Stimulated activated CD8-positive, alpha-beta memory T cell treated with anti-CD3 and anti-CD28 coated beads, Interleukin-15, amount 100 ng/mL, for 1 hour (primary cell): ENCODE measurements at regions not wholly inside any gene's neighbourhood (a gene's known extent, or its start where the extent isn't known, plus 50 kb on each side); places are given as distances from the start of the nearest gene placed in this dataset.

Experiments
- DNase-seq: peaks from one replicate; pipeline ENCODE4 v3.0.0-alpha.2; 2020; ENCODE audit warnings: low read depth

DNA sequence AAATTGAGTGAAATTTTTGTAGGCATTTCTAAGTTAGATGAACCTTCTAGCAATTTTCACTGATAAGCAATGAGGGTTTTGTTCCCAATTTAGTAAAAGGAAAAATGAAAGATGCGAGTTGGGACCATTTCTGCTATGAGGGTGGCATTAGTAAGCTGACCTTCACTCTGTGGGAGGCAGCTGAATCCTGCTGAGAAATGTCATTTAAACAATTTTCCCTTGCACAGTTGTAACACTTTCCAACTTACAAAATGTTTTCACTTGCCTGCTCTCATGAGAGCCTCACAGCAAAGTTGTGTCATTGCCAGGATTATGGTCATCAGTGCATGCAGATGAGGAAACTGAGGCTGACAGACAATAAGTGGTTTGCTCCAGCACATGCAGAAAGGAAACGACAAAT is 527.7 kb downstream of the TNS1 start:
- no peak for DNase-seq

DNA sequence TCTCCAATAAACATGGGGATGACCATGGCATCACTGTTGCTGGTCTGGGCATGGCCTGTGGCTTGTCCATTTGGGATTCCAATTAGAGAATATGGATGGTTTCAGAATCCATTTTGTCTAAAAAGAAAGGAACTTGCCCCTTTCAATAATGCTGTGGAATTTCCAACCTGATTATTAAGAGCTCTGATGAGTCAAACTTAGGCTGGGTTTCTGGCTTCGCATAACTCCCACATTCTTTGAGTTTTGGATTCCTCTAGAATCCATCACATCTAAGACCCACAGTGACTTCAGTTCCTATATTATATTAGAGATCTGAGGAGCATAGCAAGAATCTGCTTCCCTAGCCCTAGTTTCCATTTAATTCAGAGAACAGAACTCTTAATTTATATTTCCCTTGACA is 531.5 kb downstream of the TNS1 start:
- DNase-seq = no peak

DNA sequence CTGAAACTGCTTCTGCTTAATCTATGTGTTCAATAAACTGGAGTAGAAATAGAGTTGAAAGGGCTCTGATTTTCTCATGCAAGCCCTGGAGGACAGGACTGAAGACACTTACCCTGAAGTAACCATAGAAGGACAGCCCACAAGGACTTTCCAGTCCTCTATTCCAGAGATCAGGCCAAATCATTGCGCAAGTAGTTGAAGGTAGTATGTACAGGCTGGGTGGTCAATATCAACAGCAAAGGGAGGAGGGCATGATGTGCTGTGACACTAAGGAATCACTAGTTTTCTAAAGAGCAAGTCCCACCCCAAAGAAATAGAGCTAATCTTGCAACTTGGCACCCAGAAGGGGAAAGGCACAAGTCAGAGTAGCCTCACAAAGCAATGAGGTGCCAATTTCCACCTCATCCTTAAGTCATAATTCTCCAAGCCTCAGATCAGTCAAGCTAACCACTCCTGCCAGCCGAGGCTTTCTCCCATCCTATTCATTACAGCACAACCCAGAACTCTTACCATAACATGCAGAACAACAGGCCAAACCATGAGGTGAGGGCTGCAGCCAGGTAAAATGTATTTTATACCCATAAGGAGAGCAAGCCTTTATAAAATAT is 533.5 kb downstream of the TNS1 start:
- DNase-seq = no peak

DNA sequence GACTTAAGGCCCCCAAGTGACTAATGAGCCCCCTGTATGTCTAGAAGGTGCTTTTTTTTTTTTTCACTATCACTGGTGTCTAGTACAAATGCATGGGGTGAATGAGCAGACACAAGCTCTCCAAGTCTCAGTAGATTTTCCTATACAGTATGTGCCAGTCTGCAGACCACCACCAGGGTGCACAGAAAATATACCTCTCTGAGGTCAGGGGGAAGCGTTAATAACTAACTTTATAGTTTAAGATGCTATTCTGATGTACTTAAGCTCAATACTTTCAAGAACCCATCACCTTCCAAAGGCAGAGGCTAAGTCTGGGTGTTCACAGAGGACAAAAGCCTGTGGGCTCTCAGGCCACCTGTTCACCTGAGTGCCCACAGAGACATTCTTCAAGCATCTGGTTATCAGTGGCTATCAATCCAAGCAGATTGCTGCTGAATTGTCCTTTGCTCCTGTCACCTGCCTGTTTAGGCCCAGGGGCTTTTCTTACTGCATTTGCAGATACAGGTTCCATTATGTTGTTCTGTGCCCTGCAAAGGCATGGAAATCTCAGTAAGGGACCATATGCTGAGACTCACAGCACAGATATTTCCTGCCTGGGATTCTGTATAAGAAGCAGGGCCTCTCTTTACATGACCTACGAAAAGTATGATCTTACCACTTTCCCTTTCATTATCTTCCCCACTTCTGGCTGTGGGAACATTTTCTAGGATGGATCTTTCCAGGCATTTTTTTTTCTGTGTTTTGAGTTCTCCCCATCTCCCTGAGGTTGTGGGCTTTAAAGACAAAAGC is 534.6 kb downstream of the TNS1 start:
- no peak for DNase-seq

DNA sequence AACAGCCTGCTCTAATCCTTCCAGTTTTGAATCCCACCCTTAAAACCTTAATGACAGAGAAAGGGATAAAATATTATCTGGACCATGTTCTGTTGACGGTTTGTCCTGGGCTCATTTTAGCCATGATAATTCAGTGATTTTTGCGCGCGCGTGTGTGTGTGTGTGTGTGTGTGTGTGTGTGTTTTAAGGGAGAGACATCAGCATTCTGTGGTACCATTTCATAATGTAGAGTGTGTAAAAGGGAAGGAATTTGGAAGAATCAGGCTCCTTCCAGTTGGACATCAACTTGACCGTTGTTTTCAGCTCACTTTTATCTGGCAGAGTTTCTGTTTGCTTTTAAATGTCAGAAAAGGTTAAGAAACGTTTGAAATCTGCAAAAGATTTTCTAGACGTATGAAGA is 535.5 kb downstream of the TNS1 start:
- DNase-seq = no peak

DNA sequence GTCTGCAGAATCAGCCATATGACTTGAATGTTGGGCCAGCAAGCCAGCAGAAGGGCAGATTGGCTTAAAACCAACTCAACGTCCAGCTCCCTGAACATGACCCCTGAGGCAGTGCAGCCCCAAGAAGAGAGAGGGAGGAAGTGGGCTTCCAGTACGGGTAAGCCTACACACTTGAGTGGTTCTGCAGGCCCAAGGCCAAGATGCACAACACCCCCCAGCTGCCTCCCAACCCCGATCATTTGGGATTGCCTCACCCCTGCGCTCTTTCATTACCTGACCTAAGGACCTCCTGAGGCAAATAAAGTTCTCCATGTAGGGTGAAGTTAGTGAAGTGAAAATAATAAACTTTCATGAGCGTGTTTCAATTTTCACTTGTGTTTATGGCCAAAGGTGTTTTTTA is 536.0 kb downstream of the TNS1 start:
- DNase-seq = no peak

DNA sequence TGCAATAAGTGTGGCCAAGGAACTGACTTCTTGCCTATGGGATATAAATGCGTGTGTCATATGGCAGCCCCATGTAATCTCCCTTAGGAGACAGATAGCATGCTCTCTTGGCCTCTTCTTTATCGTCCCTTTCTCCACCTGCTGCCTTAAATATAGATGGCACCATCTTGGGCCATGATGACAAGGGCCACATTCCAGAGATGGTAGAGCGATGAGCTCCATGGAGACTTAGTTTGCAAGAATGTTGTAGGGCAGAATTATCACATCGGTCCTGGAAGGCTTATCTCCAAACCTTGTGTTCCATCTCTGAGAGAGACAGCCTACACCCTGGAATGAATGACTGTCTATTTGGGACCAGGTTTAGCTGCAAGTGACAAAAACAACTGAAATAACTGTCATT is 536.7 kb downstream of the TNS1 start:
- DNase-seq = no peak

DNA sequence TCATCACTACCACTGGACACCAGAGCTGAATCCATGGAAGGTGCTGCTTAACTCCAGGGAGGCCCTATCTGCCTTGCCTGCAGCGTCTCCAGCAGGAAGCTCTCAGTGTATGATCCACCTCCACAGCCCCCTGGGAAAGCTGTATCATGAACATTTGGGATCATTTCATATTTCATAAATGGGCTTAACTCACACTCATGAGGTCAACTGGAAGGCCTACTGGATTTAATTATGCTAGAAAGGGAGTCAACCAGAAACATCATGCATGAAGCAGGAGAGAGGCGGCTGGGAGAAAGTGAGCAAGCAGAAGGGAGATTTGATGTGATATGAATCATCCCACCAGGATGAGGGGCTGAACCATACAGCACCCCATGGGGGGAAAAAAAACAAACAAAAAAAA is 537.7 kb downstream of the TNS1 start:
- DNase-seq = no peak

DNA sequence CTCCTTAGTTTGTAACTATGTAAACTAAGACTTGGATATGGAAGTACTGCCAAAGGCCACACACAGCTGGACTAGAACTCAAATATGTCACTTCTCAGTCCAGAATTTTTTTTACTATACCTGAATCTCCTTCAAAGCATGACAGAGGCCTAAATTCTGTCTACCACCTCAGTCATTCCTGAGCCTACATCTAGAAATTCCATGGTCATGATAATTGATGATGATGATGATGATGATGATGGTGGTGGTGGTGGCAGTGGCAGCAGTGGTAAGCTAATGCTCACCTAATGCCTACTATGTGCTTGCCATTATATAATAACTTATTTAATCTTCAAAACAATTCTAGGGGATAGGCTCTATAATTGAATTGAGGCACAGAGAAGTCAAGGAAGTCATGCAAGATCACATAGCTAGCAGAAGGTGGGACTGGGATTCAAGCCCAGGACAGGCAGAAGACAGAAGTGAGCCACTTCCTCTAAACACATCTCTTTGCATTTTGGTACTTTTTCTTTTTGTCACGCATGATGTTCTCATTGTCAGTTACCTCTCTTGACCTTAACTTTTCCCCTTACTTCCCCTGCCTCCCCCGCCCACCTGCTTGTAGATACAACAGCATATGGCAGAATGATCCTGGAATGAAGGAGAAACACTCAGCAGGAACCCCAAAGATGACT is 539.3 kb downstream of the TNS1 start:
- no peak for DNase-seq

DNA sequence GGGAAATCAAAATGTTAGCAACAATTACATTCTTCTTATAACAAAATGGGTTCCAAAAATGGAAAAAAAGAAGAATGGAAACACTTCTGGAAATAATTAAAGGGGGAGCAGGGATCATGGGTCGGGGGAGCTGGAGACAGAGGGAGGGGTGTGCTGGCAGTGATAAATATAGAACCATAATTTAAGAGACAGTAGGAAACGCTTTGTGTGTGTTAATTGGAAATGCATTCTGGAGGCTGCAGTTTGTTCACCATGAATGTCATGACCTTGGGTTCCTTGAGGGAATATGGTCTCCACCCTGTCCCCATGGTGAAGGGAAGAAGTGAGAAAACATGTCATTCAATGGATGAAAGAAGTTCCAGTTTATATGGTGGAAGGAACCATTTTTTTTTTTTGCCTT is 540.7 kb downstream of the TNS1 start:
- no peak for DNase-seq

DNA sequence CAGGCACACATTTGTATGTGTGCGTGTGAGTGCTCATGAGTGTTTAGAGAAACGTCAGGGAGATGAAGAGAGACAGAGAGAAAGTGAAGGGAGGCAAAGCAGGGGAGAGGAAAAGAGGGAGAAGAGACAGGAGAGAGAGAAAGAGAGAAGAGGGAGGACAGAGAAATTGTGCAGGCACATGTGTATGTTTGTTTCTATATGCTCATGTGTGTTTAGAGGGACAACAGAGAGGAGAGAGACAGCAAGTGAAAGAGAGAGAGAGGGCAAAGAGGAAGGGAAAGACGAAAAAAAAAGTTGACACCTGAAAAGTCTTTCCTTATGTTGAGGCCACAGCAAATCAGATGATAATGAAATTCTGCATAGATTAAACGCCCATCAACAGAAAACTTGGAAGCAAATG is 541.1 kb downstream of the TNS1 start:
- no peak for DNase-seq

DNA sequence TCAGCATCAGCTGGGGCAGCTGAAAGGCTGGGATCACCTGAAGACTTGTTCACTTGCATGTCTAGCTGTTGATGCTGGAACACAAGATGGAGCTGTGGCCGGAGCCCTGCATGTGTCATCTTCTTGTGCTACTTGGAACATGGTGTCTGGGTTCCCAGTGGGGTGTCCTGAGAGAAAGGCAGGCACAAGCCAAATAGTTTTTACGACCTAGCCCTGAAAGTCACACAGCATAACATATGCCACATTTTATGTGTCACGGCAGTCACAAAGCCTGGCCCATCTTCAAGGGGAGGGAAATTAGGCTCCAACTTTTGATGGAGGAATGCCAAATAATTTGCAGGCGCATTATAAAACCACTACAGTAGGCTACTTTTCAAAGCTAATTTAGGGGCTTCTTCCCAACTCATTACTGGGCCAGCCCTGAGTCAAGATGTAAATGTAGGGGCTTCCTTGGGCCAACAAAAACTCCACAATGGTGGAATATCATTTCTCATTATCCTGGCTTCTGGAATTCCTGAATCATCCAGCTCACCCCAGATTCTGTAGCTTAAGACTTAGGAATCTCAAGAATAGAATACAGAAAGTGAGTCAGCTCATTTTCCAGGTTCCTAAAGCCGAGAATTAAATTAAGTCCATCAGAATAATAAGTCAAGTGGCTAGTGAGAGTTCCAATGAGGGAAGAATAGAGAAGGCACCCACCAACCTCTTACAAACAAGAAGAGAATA is 543.0 kb downstream of the TNS1 start:
- no peak for DNase-seq

DNA sequence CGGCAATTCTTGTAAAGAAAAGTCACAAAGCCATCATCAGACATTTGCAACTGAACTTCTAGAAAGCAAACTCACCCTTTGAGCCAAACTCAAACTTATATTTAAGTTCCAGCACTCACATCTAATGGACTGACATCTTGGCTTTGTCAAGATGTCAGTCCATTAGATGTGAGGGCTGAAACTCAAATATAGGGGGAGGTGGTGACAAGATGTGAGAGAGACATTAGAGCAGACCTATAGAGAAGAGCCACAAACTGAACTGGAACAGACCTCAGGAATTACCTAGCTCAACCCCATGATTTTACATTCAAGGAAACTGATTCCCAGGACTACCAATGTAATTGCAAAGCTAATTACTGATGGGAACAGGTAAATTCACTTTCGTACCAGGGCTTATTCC is 543.8 kb downstream of the TNS1 start:
- DNase-seq = no peak

DNA sequence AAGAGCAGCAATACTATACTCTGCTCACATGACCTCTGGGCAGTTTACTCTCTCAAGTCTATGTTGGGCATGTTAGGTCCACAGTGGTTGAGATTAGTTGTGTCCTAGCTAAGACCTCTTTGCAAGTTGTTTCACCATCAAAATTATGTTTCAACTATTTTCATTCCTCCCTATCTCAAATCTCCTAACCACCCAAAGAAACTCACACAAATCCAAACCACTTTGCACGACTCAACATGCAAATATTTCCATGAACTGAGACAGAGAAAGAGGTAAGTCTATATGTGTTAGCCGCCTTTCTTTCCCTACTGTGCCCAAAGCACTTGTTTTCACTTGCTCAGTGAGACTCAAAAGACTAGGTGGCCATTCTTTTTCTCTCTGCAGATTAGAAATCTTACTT is 546.8 kb downstream of the TNS1 start:
- no peak for DNase-seq

DNA sequence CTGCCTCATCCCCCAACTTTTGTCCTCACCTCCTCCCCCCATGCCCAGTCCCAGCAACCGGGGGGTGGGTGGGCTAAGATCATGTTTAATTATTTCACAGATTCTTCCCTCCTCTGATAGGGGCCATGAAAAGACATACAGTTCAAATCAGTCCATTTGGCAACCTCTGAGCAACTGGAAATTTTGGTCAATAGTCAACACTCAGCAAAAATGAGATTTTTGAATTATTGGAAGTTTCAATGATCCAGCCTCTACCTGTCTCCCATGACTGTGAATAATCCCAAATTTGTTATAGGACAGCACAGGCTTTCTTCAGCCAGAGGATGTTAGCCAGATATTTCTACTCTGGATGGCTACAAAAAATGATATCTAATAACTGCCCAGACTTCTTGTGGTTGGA is 549.9 kb downstream of the TNS1 start:
- DNase-seq = no peak

DNA sequence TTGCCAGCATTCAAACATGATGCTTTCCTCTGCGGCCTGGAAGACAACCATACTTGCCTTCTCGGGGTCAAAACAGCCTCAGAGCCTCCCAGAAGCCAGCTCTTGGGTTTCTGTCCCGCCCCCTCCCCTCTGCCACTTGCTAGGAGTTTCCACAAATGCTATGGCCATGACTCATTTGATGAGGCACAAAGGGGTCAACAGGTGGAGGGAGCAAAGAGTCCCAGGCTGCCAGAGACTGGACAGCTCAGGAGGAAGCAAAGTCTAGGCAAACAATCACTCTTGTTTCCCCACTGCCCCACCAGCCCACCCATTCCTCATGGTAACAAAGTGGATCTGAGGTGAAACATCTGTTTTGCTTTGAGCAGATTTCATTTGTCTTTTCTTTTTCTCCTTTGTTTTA is 551.1 kb downstream of the TNS1 start:
- no peak for DNase-seq

DNA sequence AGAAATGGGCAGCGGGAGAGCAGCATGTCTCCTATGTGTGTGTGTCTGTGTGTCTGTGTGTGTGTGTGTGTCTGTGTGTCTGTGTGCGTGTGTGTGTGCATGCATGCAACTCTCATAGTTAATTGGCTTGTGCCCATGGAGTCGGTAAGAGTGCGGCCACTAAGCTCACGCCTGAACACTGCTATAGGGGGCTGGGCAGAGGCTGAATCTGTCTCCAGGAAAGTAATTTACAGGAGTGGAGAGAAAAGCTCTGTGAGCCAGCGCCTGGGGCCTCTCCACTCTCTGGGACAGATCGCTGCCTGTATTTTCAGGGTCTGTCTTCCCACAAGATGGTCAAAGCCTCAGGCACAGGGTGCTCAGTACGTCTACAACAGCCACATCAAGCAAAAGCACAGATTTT is 553.4 kb downstream of the TNS1 start:
- DNase-seq = no peak

DNA sequence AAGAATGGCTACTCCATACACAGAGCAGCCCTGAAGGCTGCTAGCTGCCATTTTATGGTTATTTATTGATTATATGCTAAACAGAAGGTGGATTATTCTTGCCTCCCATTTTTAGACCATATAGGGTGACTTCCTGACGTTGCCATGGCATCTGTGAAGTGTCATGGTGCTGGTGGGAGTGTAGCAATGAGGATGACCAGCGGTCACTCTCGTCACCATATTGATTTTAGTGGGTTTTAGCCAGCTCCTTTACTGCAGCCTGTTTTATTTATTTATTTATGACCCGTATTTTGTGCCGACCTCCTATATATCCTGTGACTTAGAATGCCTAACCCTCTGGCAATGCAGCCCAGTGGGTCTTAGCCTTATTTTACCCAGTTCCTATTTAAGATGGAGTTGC is 553.9 kb downstream of the TNS1 start:
- DNase-seq = no peak

DNA sequence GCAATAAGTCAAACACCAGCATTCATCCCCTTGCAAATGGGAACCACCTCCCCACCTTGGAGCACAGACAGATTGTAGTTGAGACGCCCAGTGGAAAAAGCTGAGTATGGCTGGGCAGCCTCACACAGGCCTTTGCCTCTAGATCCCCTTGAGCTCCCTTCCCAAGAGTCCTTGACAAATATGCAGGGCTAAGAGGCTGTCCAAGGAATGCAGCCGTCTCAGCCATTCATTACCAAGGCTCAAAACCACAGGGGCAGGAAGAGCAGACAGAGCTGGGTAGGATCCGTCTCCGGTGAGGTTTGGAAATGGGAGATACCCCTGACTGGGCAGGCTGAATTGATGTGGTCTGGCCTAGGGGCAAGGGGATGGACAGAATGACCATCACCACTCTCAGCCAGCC is 557.1 kb downstream of the TNS1 start:
- DNase-seq = no peak

DNA sequence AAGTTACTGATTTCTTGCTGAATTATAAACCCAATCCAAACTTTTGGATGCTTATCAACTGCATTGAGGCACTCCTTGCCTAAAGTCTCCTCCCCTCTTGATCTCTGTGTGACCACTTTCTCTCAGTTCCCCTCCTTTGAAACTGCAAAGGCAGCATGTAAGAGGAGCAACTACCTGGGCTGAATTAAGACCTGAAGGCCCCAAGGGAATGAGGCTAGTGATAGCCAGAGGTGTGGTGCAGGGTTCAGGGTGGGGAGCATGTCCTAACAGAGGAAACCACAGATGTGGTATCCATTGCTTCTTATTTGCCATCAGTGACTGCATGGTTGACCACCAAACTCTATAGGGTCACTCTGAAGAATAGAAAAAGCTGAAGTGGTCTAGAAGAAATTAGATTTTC is 557.9 kb downstream of the TNS1 start:
- DNase-seq = no peak

DNA sequence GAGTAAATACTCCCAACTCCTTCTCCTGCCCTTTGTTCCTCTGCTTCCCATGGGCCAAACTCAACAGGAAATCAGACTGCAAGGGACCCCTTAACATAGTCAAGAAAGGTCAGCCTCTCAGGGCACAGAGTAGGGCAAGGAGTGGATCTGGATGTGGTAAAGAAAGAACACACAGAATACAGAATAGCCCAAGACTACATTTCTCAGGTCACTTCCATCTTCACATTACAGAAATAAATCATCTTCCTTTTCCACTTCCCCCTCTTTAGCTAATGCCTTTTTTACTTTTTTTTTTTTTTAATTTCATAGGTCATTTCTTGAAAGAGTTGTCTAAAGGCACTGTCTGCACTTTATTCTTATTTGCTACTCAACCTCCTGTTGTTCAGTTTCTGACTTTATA is 558.3 kb downstream of the TNS1 start:
- no peak for DNase-seq

DNA sequence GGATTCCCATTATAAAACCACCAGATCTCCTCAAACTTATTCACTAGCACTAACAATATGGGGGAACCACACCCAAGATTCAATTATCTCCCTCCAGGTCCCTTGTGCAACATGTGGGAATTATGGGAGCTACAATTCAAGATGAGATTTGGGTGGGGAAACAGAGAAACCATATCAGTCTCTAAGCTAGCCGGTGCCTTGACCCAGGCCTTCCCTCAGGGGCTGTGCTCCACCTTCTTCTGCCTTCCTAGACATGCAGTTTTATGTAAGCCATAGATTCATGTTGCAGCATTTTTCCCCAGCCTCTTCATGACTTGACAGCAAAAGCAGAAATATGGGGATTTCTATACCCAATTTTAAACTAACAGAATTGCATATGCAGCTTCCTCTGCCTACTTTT is 559.2 kb downstream of the TNS1 start:
- no peak for DNase-seq

DNA sequence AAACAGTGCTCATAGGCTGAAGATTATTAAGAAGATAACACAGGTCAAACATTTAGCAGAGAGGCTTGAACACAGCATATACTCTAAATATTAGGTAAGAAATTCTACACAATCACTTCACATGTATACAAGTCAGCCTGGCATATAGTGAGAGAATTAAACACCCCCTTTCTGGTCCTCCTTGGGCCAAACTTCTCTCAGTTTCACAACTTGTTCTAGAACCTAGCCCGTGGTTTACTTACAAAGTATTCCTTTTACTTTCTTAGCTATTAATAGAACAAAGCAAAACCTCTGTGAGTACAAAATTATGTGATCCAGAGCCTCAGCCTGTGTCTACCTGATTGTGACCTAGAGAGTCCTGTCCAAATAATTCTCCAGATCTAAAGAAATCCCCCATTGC is 562.8 kb downstream of the TNS1 start:
- DNase-seq = no peak
